ENCODE measurements at regions not wholly inside any gene's neighbourhood (a gene's known extent, or its start where the extent isn't known, plus 50 kb on each side); places are given as distances from the start of the nearest gene placed in this dataset.
"Not testable (repeated sequence)": the region's sequence is repeated elsewhere in the genome, so short reads cannot be mapped to it uniquely, and the experiment has no call there.

- H3K27me3 Mint-ChIP-seq = peaks cover 6% of the 10 kb centered on the region
- H3K36me3 Mint-ChIP-seq (ENCODE audit: low read depth) = no peaks in the 10 kb centered on the region
- no peak overlapping the region for H3K4me3 Mint-ChIP-seq
- H3K27ac Mint-ChIP-seq = no peak overlapping the region
- peaks cover 1% of the 10 kb centered on the region for H3K9me3 Mint-ChIP-seq
- ATAC-seq (replicated peaks) = no peak
- H3K4me1 Mint-ChIP-seq = no peaks in the 10 kb centered on the region
Measured at GRCh38 chr5:158499892-158500418, 599.8 kb downstream of the EBF1 start.

GRCh38 chr5:158499075-158499891, 600.4 kb downstream of the EBF1 start:
- no peak overlapping the region for H3K4me3 Mint-ChIP-seq
- H3K27me3 Mint-ChIP-seq = peaks cover 6% of the 10 kb centered on the region
- no peak for ATAC-seq (replicated peaks)
- no peaks in the 10 kb centered on the region for H3K4me1 Mint-ChIP-seq
- H3K36me3 Mint-ChIP-seq (ENCODE audit: low read depth) = no peaks in the 10 kb centered on the region
- H3K27ac Mint-ChIP-seq = no peak overlapping the region
- no peaks in the 10 kb centered on the region for H3K9me3 Mint-ChIP-seq

- Mint-ChIP-seq H3K4me3 (no peak overlapping the region), H3K27ac (no peak overlapping the region), H3K4me1 (no peaks in the 10 kb centered on the region), H3K9me3 (no peaks in the 10 kb centered on the region), H3K36me3 (ENCODE audit: low read depth) (no peaks in the 10 kb centered on the region), H3K27me3 (peaks cover 6% of the 10 kb centered on the region)
- no peak for ATAC-seq (replicated peaks)
Measured at GRCh38 chr5:158496624-158497023, 603.1 kb downstream of the EBF1 start.

- Mint-ChIP-seq H3K4me3 (no peak overlapping the region), H3K36me3 (ENCODE audit: low read depth) (no peaks in the 10 kb centered on the region), H3K27ac (no peak overlapping the region), H3K9me3 (no peaks in the 10 kb centered on the region), H3K4me1 (no peaks in the 10 kb centered on the region), H3K27me3 (no peaks in the 10 kb centered on the region)
- ATAC-seq (replicated peaks) = no peak
Measured at GRCh38 chr5:158494541-158494940, 605.2 kb downstream of the EBF1 start.

GRCh38 chr5:158494044-158494443, 605.7 kb downstream of the EBF1 start:
- ATAC-seq (replicated peaks); H3K9me3 Mint-ChIP-seq; H3K36me3 Mint-ChIP-seq (ENCODE audit: low read depth); H3K4me1 Mint-ChIP-seq; H3K27ac Mint-ChIP-seq; H3K4me3 Mint-ChIP-seq; H3K27me3 Mint-ChIP-seq: not testable (repeated sequence)

- Mint-ChIP-seq H3K4me3 (no peak overlapping the region), H3K4me1 (no peaks in the 10 kb centered on the region), H3K27me3 (no peaks in the 10 kb centered on the region), H3K36me3 (ENCODE audit: low read depth) (no peaks in the 10 kb centered on the region), H3K9me3 (no peaks in the 10 kb centered on the region), H3K27ac (no peak overlapping the region)
- no peak for ATAC-seq (replicated peaks)
Measured at GRCh38 chr5:158492841-158493242, 606.9 kb downstream of the EBF1 start.

GRCh38 chr5:158492136-158492535, 607.6 kb downstream of the EBF1 start:
- ATAC-seq (replicated peaks) = no peak
- Mint-ChIP-seq H3K4me1 (no peaks in the 10 kb centered on the region), H3K9me3 (no peaks in the 10 kb centered on the region), H3K27me3 (no peaks in the 10 kb centered on the region), H3K27ac (no peak overlapping the region), H3K36me3 (ENCODE audit: low read depth) (no peaks in the 10 kb centered on the region), H3K4me3 (no peak overlapping the region)

- Mint-ChIP-seq H3K9me3 (no peaks in the 10 kb centered on the region), H3K27ac (no peak overlapping the region), H3K27me3 (peaks cover 10% of the 10 kb centered on the region), H3K4me1 (no peaks in the 10 kb centered on the region), H3K4me3 (no peak overlapping the region), H3K36me3 (ENCODE audit: low read depth) (no peaks in the 10 kb centered on the region)
- no peak for ATAC-seq (replicated peaks)
Measured at GRCh38 chr5:158487664-158488063, 612.1 kb downstream of the EBF1 start.

- peaks cover 10% of the 10 kb centered on the region for H3K27me3 Mint-ChIP-seq
- H3K27ac Mint-ChIP-seq = no peak overlapping the region
- H3K4me1 Mint-ChIP-seq = no peaks in the 10 kb centered on the region
- H3K4me3 Mint-ChIP-seq = no peak overlapping the region
- H3K36me3 Mint-ChIP-seq (ENCODE audit: low read depth) = no peaks in the 10 kb centered on the region
- ATAC-seq (replicated peaks) = no peak
- H3K9me3 Mint-ChIP-seq = no peaks in the 10 kb centered on the region
Measured at GRCh38 chr5:158487156-158487555, 612.6 kb downstream of the EBF1 start.

- Mint-ChIP-seq H3K27me3 (peaks cover 12% of the 10 kb centered on the region), H3K9me3 (no peaks in the 10 kb centered on the region), H3K36me3 (ENCODE audit: low read depth) (no peaks in the 10 kb centered on the region), H3K4me1 (no peaks in the 10 kb centered on the region), H3K4me3 (no peak overlapping the region), H3K27ac (no peak overlapping the region)
- ATAC-seq (replicated peaks) = no peak
Measured at GRCh38 chr5:158486566-158486965, 613.1 kb downstream of the EBF1 start.

- Mint-ChIP-seq H3K4me3 (no peak overlapping the region), H3K4me1 (no peaks in the 10 kb centered on the region), H3K36me3 (ENCODE audit: low read depth) (no peaks in the 10 kb centered on the region), H3K9me3 (no peaks in the 10 kb centered on the region), H3K27me3 (peaks cover 14% of the 10 kb centered on the region), H3K27ac (no peak overlapping the region)
- no peak for ATAC-seq (replicated peaks)
Measured at GRCh38 chr5:158485604-158486081, 614.1 kb downstream of the EBF1 start.

- Mint-ChIP-seq H3K27ac (no peak overlapping the region), H3K36me3 (ENCODE audit: low read depth) (no peaks in the 10 kb centered on the region), H3K4me1 (no peaks in the 10 kb centered on the region), H3K4me3 (no peak overlapping the region), H3K9me3 (no peaks in the 10 kb centered on the region), H3K27me3 (peaks cover 14% of the 10 kb centered on the region)
- ATAC-seq (replicated peaks) = no peak
Measured at GRCh38 chr5:158485047-158485446, 614.7 kb downstream of the EBF1 start.

- no peak for ATAC-seq (replicated peaks)
- no peaks in the 10 kb centered on the region for H3K36me3 Mint-ChIP-seq (ENCODE audit: low read depth)
- no peak overlapping the region for H3K27ac Mint-ChIP-seq
- H3K27me3 Mint-ChIP-seq = peaks cover 18% of the 10 kb centered on the region
- H3K9me3 Mint-ChIP-seq = no peaks in the 10 kb centered on the region
- H3K4me3 Mint-ChIP-seq = no peak overlapping the region
- H3K4me1 Mint-ChIP-seq = no peaks in the 10 kb centered on the region
Measured at GRCh38 chr5:158484150-158484549, 615.6 kb downstream of the EBF1 start.

GRCh38 chr5:158483281-158483860, 616.3 kb downstream of the EBF1 start:
- no peaks in the 10 kb centered on the region for H3K9me3 Mint-ChIP-seq
- no peak overlapping the region for H3K4me3 Mint-ChIP-seq
- no peaks in the 10 kb centered on the region for H3K36me3 Mint-ChIP-seq (ENCODE audit: low read depth)
- peaks cover 18% of the 10 kb centered on the region for H3K27me3 Mint-ChIP-seq
- no peaks in the 10 kb centered on the region for H3K4me1 Mint-ChIP-seq
- no peak overlapping the region for H3K27ac Mint-ChIP-seq
- no peak for ATAC-seq (replicated peaks)

- no peaks in the 10 kb centered on the region for H3K9me3 Mint-ChIP-seq
- H3K4me3 Mint-ChIP-seq = no peak overlapping the region
- H3K36me3 Mint-ChIP-seq (ENCODE audit: low read depth) = no peaks in the 10 kb centered on the region
- no peaks in the 10 kb centered on the region for H3K4me1 Mint-ChIP-seq
- no peak for ATAC-seq (replicated peaks)
- H3K27ac Mint-ChIP-seq = no peak overlapping the region
- peaks cover 25% of the 10 kb centered on the region for H3K27me3 Mint-ChIP-seq
Measured at GRCh38 chr5:158482125-158482524, 617.6 kb downstream of the EBF1 start.

Measured in activated T-helper 17 cell treated with anti-CD3 and anti-CD28 coated beads, Interleukin-2, amount 50 U/mL, for 72 hours (primary cell).